Osteoblast (primary cell): ENCODE measurements at regions not wholly inside any gene's neighbourhood (a gene's known extent, or its start where the extent isn't known, plus 50 kb on each side); places are given as distances from the start of the nearest gene placed in this dataset.

Experiments
- DNase-seq: peaks from one replicate; pipeline ENCODE4 v3.0.0; 2011; ENCODE audit warnings: low spot score, mixed read lengths; ENCODE audit not compliant: insufficient read length; ENCODE audit errors: missing footprints
- H2AFZ ChIP-seq: 2 replicates; pipeline ENCODE4 v1.6.0; 2011; ENCODE audit warnings: mild to moderate bottlenecking, low read length
- H3K27ac ChIP-seq: 2 replicates; pipeline ENCODE4 v1.5.1; 2011; ENCODE audit warnings: mild to moderate bottlenecking, low read depth, low read length, moderate library complexity
- H3K27me3 ChIP-seq: 2 replicates; pipeline ENCODE4 v1.6.0; 2012; ENCODE audit warnings: mild to moderate bottlenecking, control low read depth, inconsistent platforms, low read length, moderate library complexity; ENCODE audit not compliant: insufficient read depth
- H3K36me3 ChIP-seq: 2 replicates; pipeline ENCODE4 v1.5.1; 2011; ENCODE audit warnings: mild to moderate bottlenecking, low read length, control low read depth, moderate library complexity; ENCODE audit not compliant: insufficient read depth
- H3K4me1 ChIP-seq: 2 replicates; pipeline ENCODE4 v1.5.1; 2011; ENCODE audit warnings: mild to moderate bottlenecking, low read length, control low read depth, moderate library complexity; ENCODE audit not compliant: insufficient read depth
- H3K4me2 ChIP-seq: 2 replicates; pipeline ENCODE4 v1.6.0; 2011; ENCODE audit warnings: mild to moderate bottlenecking, low read length; ENCODE audit not compliant: insufficient read depth
- H3K4me3 ChIP-seq: fragments of 200-600 bp; sonication (generic); 3 replicates; pipeline ENCODE4 v1.5.1; 2012; ENCODE audit warnings: mild to moderate bottlenecking, low read length, inconsistent platforms; ENCODE audit not compliant: insufficient read depth
- H3K79me2 ChIP-seq: 2 replicates; pipeline ENCODE4 v1.6.0; 2012; ENCODE audit warnings: mild to moderate bottlenecking, low read length, control low read depth, inconsistent platforms; ENCODE audit not compliant: insufficient read depth
- H3K9me3 ChIP-seq: 2 replicates; pipeline ENCODE4 v1.5.1; 2011; ENCODE audit warnings: low read depth, low read length, control low read depth
- H4K20me1 ChIP-seq: 2 replicates; pipeline ENCODE4 v1.6.0; 2012; ENCODE audit warnings: mild to moderate bottlenecking, low read length, control low read depth; ENCODE audit not compliant: insufficient read depth
- CTCF ChIP-seq: IDR thresholded peaks from 2 replicates; pipeline ENCODE4 v1.5.1; 2011; ENCODE audit warnings: mild to moderate bottlenecking, low read depth, low read length, moderate library complexity; ENCODE audit errors: extremely low read depth

- Histone ChIP-seq H2AFZ (no peak overlapping the region), H3K4me1 (no peaks in the 10 kb centered on the region), H3K9me3 (no peaks in the 10 kb centered on the region), H3K4me3 (no peak overlapping the region), H3K79me2 (no peaks in the 10 kb centered on the region), H3K36me3 (no peaks in the 10 kb centered on the region), H3K4me2 (no peak overlapping the region), H3K27ac (no peak overlapping the region), H4K20me1 (no peaks in the 10 kb centered on the region), H3K27me3 (no peaks in the 10 kb centered on the region)
- no peak for TF ChIP-seq CTCF
- no peak for DNase-seq
These were observed 484.2 kb downstream of the PID1 start for GRCh38 chr2:228786901-228787300.

GRCh38 chr2:228782281-228782680 lies 488.8 kb downstream of the PID1 start:
- no peak for TF ChIP-seq CTCF
- Histone ChIP-seq H3K4me2 (no peak overlapping the region), H3K79me2 (no peaks in the 10 kb centered on the region), H3K4me1 (no peaks in the 10 kb centered on the region), H3K36me3 (no peaks in the 10 kb centered on the region), H3K27ac (no peak overlapping the region), H2AFZ (no peak overlapping the region), H4K20me1 (no peaks in the 10 kb centered on the region), H3K4me3 (no peak overlapping the region), H3K27me3 (no peaks in the 10 kb centered on the region), H3K9me3 (no peaks in the 10 kb centered on the region)
- DNase-seq: no peak

GRCh38 chr2:228777855-228778355 lies 493.2 kb downstream of the PID1 start:
- DNase-seq: no peak
- Histone ChIP-seq H3K36me3 (no peaks in the 10 kb centered on the region), H4K20me1 (no peaks in the 10 kb centered on the region), H3K4me1 (no peaks in the 10 kb centered on the region), H2AFZ (no peak overlapping the region), H3K9me3 (no peaks in the 10 kb centered on the region), H3K4me2 (no peak overlapping the region), H3K27me3 (no peaks in the 10 kb centered on the region), H3K27ac (no peak overlapping the region), H3K79me2 (no peaks in the 10 kb centered on the region), H3K4me3 (no peak overlapping the region)
- no peak for TF ChIP-seq CTCF

GRCh38 chr2:228774548-228774947 lies 496.5 kb downstream of the PID1 start:
- no peaks in the 10 kb centered on the region for H3K79me2 ChIP-seq
- H3K36me3 ChIP-seq: no peaks in the 10 kb centered on the region
- no peak overlapping the region for H3K27ac ChIP-seq
- no peaks in the 10 kb centered on the region for H3K27me3 ChIP-seq
- H3K4me1 ChIP-seq: no peaks in the 10 kb centered on the region
- TF ChIP-seq CTCF: no peak
- H4K20me1 ChIP-seq: no peaks in the 10 kb centered on the region
- H3K4me2 ChIP-seq: no peak overlapping the region
- H3K4me3 ChIP-seq: no peak overlapping the region
- no peak overlapping the region for H2AFZ ChIP-seq
- H3K9me3 ChIP-seq: no peaks in the 10 kb centered on the region
- DNase-seq: no peak
